OCI-LY3 (cell line): ENCODE measurements at regions not wholly inside any gene's neighbourhood (a gene's known extent, or its start where the extent isn't known, plus 50 kb on each side); places are given as distances from the start of the nearest gene placed in this dataset.

Experiments used
- H2AFZ ChIP-seq: fragments of 200-600, 300-600 bp; shearing (Covaris generic); 2 replicates; pipeline ENCODE4 v1.6.0; 2014; ENCODE audit warnings: antibody characterized with exemption, low read depth, low read length
- H3K27ac ChIP-seq: fragments of 200-600, 300-600 bp; sonication (generic); 2 replicates; pipeline ENCODE4 v1.5.1; 2014; ENCODE audit warnings: mild to moderate bottlenecking, low read length, moderate library complexity, mixed read lengths
- H3K27me3 ChIP-seq: fragments of 200-600, 300-600 bp; sonication (generic); 2 replicates; pipeline ENCODE4 v1.6.1; 2014; ENCODE audit warnings: low read depth, low read length, mixed read lengths
- H3K36me3 ChIP-seq: fragments of 200-600, 300-600 bp; sonication (generic); replicated peaks from 2 replicates; pipeline ENCODE3; 2014; ENCODE audit warnings: low read depth, low read length, mixed read lengths
- H3K4me1 ChIP-seq: fragments of 300-600, 200-600 bp; sonication (generic); 2 replicates; pipeline ENCODE4 v1.6.1; 2014; ENCODE audit warnings: low read length, mixed read lengths
- H3K4me2 ChIP-seq: fragments of 200-600, 300-600 bp; sonication (generic); 2 replicates; pipeline ENCODE4 v1.6.1; 2014; ENCODE audit warnings: low read length, mixed read lengths
- H3K4me3 ChIP-seq: fragments of 300-600, 200-600 bp; sonication (generic); 2 replicates; pipeline ENCODE4 v1.5.1; 2014; ENCODE audit warnings: antibody characterized with exemption, mild to moderate bottlenecking, low read length, moderate library complexity
- H3K79me2 ChIP-seq: fragments of 300-600, 200-600 bp; shearing (Covaris generic); 2 replicates; pipeline ENCODE4 v1.6.1; 2014; ENCODE audit warnings: mild to moderate bottlenecking, low read length, mixed read lengths
- H3K9ac ChIP-seq: fragments of 300-600, 200-600 bp; shearing (Covaris generic); 2 replicates; pipeline ENCODE4 v1.6.0; 2014; ENCODE audit warnings: mild to moderate bottlenecking, low read length, moderate library complexity
- H3K9me3 ChIP-seq: fragments of 200-600, 300-600 bp; shearing (Covaris generic); 2 replicates; pipeline ENCODE4 v1.6.1; 2014; ENCODE audit warnings: low read length, mixed read lengths; ENCODE audit not compliant: insufficient read depth
- H4K20me1 ChIP-seq: fragments of 200-600, 300-600 bp; sonication (generic); 2 replicates; pipeline ENCODE4 v1.6.1; 2016; ENCODE audit warnings: low read length, mixed read lengths; ENCODE audit not compliant: insufficient read depth
- CTCF ChIP-seq: fragments of 200-600, 300-600 bp; sonication (generic); IDR thresholded peaks from 2 replicates; pipeline ENCODE4 v1.5.1; 2014; ENCODE audit warnings: antibody characterized with exemption, low read length, low read depth
- EZH2phosphoT487 ChIP-seq: fragments of 200-600 bp; shearing (Covaris generic); IDR thresholded peaks from 2 replicates; pipeline ENCODE4 v1.6.1; 2018; ENCODE audit warnings: antibody characterized with exemption, mixed run types, low read depth

- no peak overlapping the region for H3K27ac ChIP-seq
- H2AFZ ChIP-seq = no peak overlapping the region
- H3K9ac ChIP-seq = no peak overlapping the region
- no peak overlapping the region for H3K4me3 ChIP-seq
- H3K4me1 ChIP-seq = no peaks in the 10 kb centered on the region
- no peaks in the 10 kb centered on the region for H4K20me1 ChIP-seq
- no peak overlapping the region for H3K4me2 ChIP-seq
- H3K36me3 ChIP-seq = no peaks in the 10 kb centered on the region
- H3K79me2 ChIP-seq = no peaks in the 10 kb centered on the region
- TF ChIP-seq CTCF (no peak), EZH2phosphoT487 (no peak)
- no peaks in the 10 kb centered on the region for H3K9me3 ChIP-seq
- peaks cover 21% of the 10 kb centered on the region for H3K27me3 ChIP-seq
These were observed 54.8 kb downstream of the NOG start for GRCh38 chr17:56648321-56648720.

GRCh38 chr17:56648806-56649205 lies 55.3 kb downstream of the NOG start:
- Histone ChIP-seq H3K9ac (no peak overlapping the region), H3K36me3 (no peaks in the 10 kb centered on the region), H3K27me3 (peaks cover 21% of the 10 kb centered on the region), H3K79me2 (no peaks in the 10 kb centered on the region), H3K4me3 (no peak overlapping the region), H3K4me1 (peaks cover 4% of the 10 kb centered on the region), H4K20me1 (no peaks in the 10 kb centered on the region), H3K4me2 (no peak overlapping the region), H3K27ac (no peak overlapping the region), H3K9me3 (no peaks in the 10 kb centered on the region), H2AFZ (no peak overlapping the region)
- TF ChIP-seq EZH2phosphoT487 (no peak), CTCF (no peak)

GRCh38 chr17:56652628-56653027 lies 59.1 kb downstream of the NOG start:
- no peak overlapping the region for H3K4me2 ChIP-seq
- no peak overlapping the region for H2AFZ ChIP-seq
- no peak overlapping the region for H3K27ac ChIP-seq
- no peaks in the 10 kb centered on the region for H3K79me2 ChIP-seq
- H3K36me3 ChIP-seq = no peaks in the 10 kb centered on the region
- no peak overlapping the region for H3K4me3 ChIP-seq
- H3K9ac ChIP-seq = no peak overlapping the region
- peaks cover 14% of the 10 kb centered on the region for H3K27me3 ChIP-seq
- H3K4me1 ChIP-seq = peaks cover 4% of the 10 kb centered on the region
- TF ChIP-seq EZH2phosphoT487 (no peak), CTCF (no peak)
- no peaks in the 10 kb centered on the region for H4K20me1 ChIP-seq
- no peaks in the 10 kb centered on the region for H3K9me3 ChIP-seq

GRCh38 chr17:56653877-56654276 lies 60.4 kb downstream of the NOG start:
- Histone ChIP-seq H4K20me1 (no peaks in the 10 kb centered on the region), H3K4me2 (peak overlapping the region; percentile 30), H3K4me3 (no peak overlapping the region), H3K27ac (no peak overlapping the region), H3K79me2 (no peaks in the 10 kb centered on the region), H3K4me1 (peaks cover 4% of the 10 kb centered on the region), H3K36me3 (no peaks in the 10 kb centered on the region), H3K27me3 (0 out of 2 replicates have a peak, but pooled peaks cover 1% of the 10 kb centered on the region), H2AFZ (peak overlapping the region; percentile 52; the same call in 1 of the 2 replicates), H3K9ac (no peak overlapping the region), H3K9me3 (no peaks in the 10 kb centered on the region)
- TF ChIP-seq CTCF (peak; percentile 82), EZH2phosphoT487 (no peak)
